Activated naive CD4-positive, alpha-beta T cell treated with anti-CD3 and anti-CD28 coated beads for 36 hours (primary cell): ENCODE measurements at regions not wholly inside any gene's neighbourhood (a gene's known extent, or its start where the extent isn't known, plus 50 kb on each side); places are given as distances from the start of the nearest gene placed in this dataset.

Source experiments
- CTCF ChIA-PET: fragments of 350-600 bp; sonication (Branson Sonifier 250); formaldehyde crosslinking; loops from one replicate; lab custom pipeline; 2021; ENCODE audit warnings: antibody characterized with exemption; lab: Charles Lee
- DNase-seq: peaks from one replicate; pipeline ENCODE4 v3.0.0-alpha.2; 2020
- H3K27ac Mint-ChIP-seq: one replicate; pipeline ENCODE4 v1.8.0; 2021; ENCODE audit warnings: mild to moderate bottlenecking, mixed read lengths
- H3K27me3 Mint-ChIP-seq: one replicate; pipeline ENCODE4 v1.8.0; 2021; ENCODE audit warnings: low read depth, mixed read lengths
- H3K36me3 Mint-ChIP-seq: one replicate; pipeline ENCODE4 v1.8.0; 2021; ENCODE audit warnings: low read depth, mixed read lengths
- H3K4me1 Mint-ChIP-seq: one replicate; pipeline ENCODE4 v1.8.0; 2021; ENCODE audit warnings: low read depth, mixed read lengths
- H3K4me3 Mint-ChIP-seq: one replicate; pipeline ENCODE4 v1.8.0; 2021; ENCODE audit warnings: mild to moderate bottlenecking, moderate library complexity, mixed read lengths
- H3K9me3 Mint-ChIP-seq: one replicate; pipeline ENCODE4 v1.8.0; 2021; ENCODE audit warnings: mixed read lengths
- intact Hi-C: fragments of 100-400 bp; cut with micrococcal nuclease; formaldehyde crosslinking; loops from one replicate; pipeline ENCODE4 v1.15.1; 2023

- Mint-ChIP-seq H3K27me3 (no peaks in the 10 kb centered on the region), H3K27ac (no peak overlapping the region), H3K9me3 (peaks cover 5% of the 10 kb centered on the region), H3K36me3 (no peaks in the 10 kb centered on the region), H3K4me3 (no peak overlapping the region), H3K4me1 (no peaks in the 10 kb centered on the region)
- no peak for DNase-seq
- intact Hi-C loops = no loop called here
- CTCF ChIA-PET = no interaction called here
These were observed 554.4 kb downstream of the INHBA start for GRCh38 chr7:41148521-41148951.

GRCh38 chr7:41147606-41148485 lies 555.0 kb downstream of the INHBA start:
- Mint-ChIP-seq H3K4me1 (no peaks in the 10 kb centered on the region), H3K27ac (no peak overlapping the region), H3K4me3 (no peak overlapping the region), H3K27me3 (no peaks in the 10 kb centered on the region), H3K36me3 (no peaks in the 10 kb centered on the region), H3K9me3 (peaks cover 5% of the 10 kb centered on the region)
- CTCF ChIA-PET = no interaction called here
- intact Hi-C loops = no loop called here
- DNase-seq = no peak

- Mint-ChIP-seq H3K4me3 (no peak overlapping the region), H3K9me3 (peaks cover 5% of the 10 kb centered on the region), H3K4me1 (no peaks in the 10 kb centered on the region), H3K36me3 (no peaks in the 10 kb centered on the region), H3K27ac (no peak overlapping the region), H3K27me3 (no peaks in the 10 kb centered on the region)
- intact Hi-C loops = no loop called here
- CTCF ChIA-PET = no interaction called here
- no peak for DNase-seq
These were observed 556.5 kb downstream of the INHBA start for GRCh38 chr7:41146429-41146828.

- no peaks in the 10 kb centered on the region for H3K36me3 Mint-ChIP-seq
- no peak overlapping the region for H3K4me3 Mint-ChIP-seq
- intact Hi-C loops = no loop called here
- CTCF ChIA-PET = no interaction called here
- no peak overlapping the region for H3K27ac Mint-ChIP-seq
- peaks cover 5% of the 10 kb centered on the region for H3K9me3 Mint-ChIP-seq
- no peaks in the 10 kb centered on the region for H3K27me3 Mint-ChIP-seq
- H3K4me1 Mint-ChIP-seq = no peaks in the 10 kb centered on the region
- DNase-seq = no peak
These were observed 557.2 kb downstream of the INHBA start for GRCh38 chr7:41145656-41146055.

- DNase-seq = no peak
- Mint-ChIP-seq H3K27me3 (no peaks in the 10 kb centered on the region), H3K4me1 (no peaks in the 10 kb centered on the region), H3K27ac (no peak overlapping the region), H3K4me3 (no peak overlapping the region), H3K36me3 (no peaks in the 10 kb centered on the region), H3K9me3 (peaks cover 3% of the 10 kb centered on the region)
- CTCF ChIA-PET = no interaction called here
- intact Hi-C loops = no loop called here
These were observed 559.9 kb downstream of the INHBA start for GRCh38 chr7:41142904-41143473.

GRCh38 chr7:41139789-41140188 lies 563.1 kb downstream of the INHBA start:
- H3K36me3 Mint-ChIP-seq = no peaks in the 10 kb centered on the region
- no peak for DNase-seq
- CTCF ChIA-PET = no interaction called here
- no peak overlapping the region for H3K4me3 Mint-ChIP-seq
- no peaks in the 10 kb centered on the region for H3K9me3 Mint-ChIP-seq
- no peaks in the 10 kb centered on the region for H3K27me3 Mint-ChIP-seq
- no peaks in the 10 kb centered on the region for H3K4me1 Mint-ChIP-seq
- intact Hi-C loops = no loop called here
- no peak overlapping the region for H3K27ac Mint-ChIP-seq

GRCh38 chr7:41136551-41136950 lies 566.3 kb downstream of the INHBA start:
- CTCF ChIA-PET = no interaction called here
- no peaks in the 10 kb centered on the region for H3K27me3 Mint-ChIP-seq
- no peaks in the 10 kb centered on the region for H3K9me3 Mint-ChIP-seq
- H3K36me3 Mint-ChIP-seq = no peaks in the 10 kb centered on the region
- no peak overlapping the region for H3K4me3 Mint-ChIP-seq
- DNase-seq = no peak
- H3K4me1 Mint-ChIP-seq = no peaks in the 10 kb centered on the region
- H3K27ac Mint-ChIP-seq = no peak overlapping the region
- intact Hi-C loops = no loop called here

- Mint-ChIP-seq H3K27ac (no peak overlapping the region), H3K4me1 (no peaks in the 10 kb centered on the region), H3K27me3 (no peaks in the 10 kb centered on the region), H3K9me3 (no peaks in the 10 kb centered on the region), H3K4me3 (no peak overlapping the region), H3K36me3 (no peaks in the 10 kb centered on the region)
- CTCF ChIA-PET = no interaction called here
- no peak for DNase-seq
- intact Hi-C loops = no loop called here
These were observed 567.4 kb downstream of the INHBA start for GRCh38 chr7:41135511-41135910.

- no peak for DNase-seq
- H3K27me3 Mint-ChIP-seq = no peaks in the 10 kb centered on the region
- no peak overlapping the region for H3K27ac Mint-ChIP-seq
- intact Hi-C loops = no loop called here
- CTCF ChIA-PET = no interaction called here
- H3K9me3 Mint-ChIP-seq = no peaks in the 10 kb centered on the region
- H3K4me3 Mint-ChIP-seq = no peak overlapping the region
- no peaks in the 10 kb centered on the region for H3K36me3 Mint-ChIP-seq
- no peaks in the 10 kb centered on the region for H3K4me1 Mint-ChIP-seq
These were observed 568.3 kb downstream of the INHBA start for GRCh38 chr7:41134300-41135255.

GRCh38 chr7:41133690-41134299 lies 569.1 kb downstream of the INHBA start:
- H3K4me1 Mint-ChIP-seq = no peaks in the 10 kb centered on the region
- no peaks in the 10 kb centered on the region for H3K9me3 Mint-ChIP-seq
- no peaks in the 10 kb centered on the region for H3K36me3 Mint-ChIP-seq
- CTCF ChIA-PET = no interaction called here
- no peaks in the 10 kb centered on the region for H3K27me3 Mint-ChIP-seq
- no peak overlapping the region for H3K27ac Mint-ChIP-seq
- intact Hi-C loops = no loop called here
- H3K4me3 Mint-ChIP-seq = no peak overlapping the region
- DNase-seq = no peak

GRCh38 chr7:41131956-41132355 lies 570.9 kb downstream of the INHBA start:
- CTCF ChIA-PET = no interaction called here
- no peaks in the 10 kb centered on the region for H3K27me3 Mint-ChIP-seq
- H3K4me3 Mint-ChIP-seq = no peak overlapping the region
- no peaks in the 10 kb centered on the region for H3K4me1 Mint-ChIP-seq
- no peaks in the 10 kb centered on the region for H3K36me3 Mint-ChIP-seq
- H3K9me3 Mint-ChIP-seq = no peaks in the 10 kb centered on the region
- DNase-seq = no peak
- no peak overlapping the region for H3K27ac Mint-ChIP-seq
- intact Hi-C loops = no loop called here

GRCh38 chr7:41130561-41131236 lies 572.2 kb downstream of the INHBA start:
- Mint-ChIP-seq H3K27ac (no peak overlapping the region), H3K27me3 (no peaks in the 10 kb centered on the region), H3K4me1 (no peaks in the 10 kb centered on the region), H3K4me3 (no peak overlapping the region), H3K36me3 (no peaks in the 10 kb centered on the region), H3K9me3 (no peaks in the 10 kb centered on the region)
- no peak for DNase-seq
- intact Hi-C loops = no loop called here
- CTCF ChIA-PET = no interaction called here
